GM19239 (cell line): ENCODE measurements at regions not wholly inside any gene's neighbourhood (a gene's known extent, or its start where the extent isn't known, plus 50 kb on each side); places are given as distances from the start of the nearest gene placed in this dataset.
"Not testable (repeated sequence)": the region's sequence is repeated elsewhere in the genome, so short reads cannot be mapped to it uniquely, and the experiment has no call there.

Source experiments
- DNase-seq: peaks from one replicate; pipeline ENCODE4 v3.0.0; 2011; ENCODE audit warnings: low spot score; ENCODE audit not compliant: insufficient read length
- FAIRE-seq: peaks from 2 replicates; lab custom pipeline; 2011; peaks lifted over from hg19 to GRCh38; lab: Jason Lieb, UNC

GRCh38 chr10:28190196-28190595, 112.7 kb downstream of the MPP7 start:
- FAIRE-seq (no peak), DNase-seq (no peak)

GRCh38 chr10:28188526-28188925, 114.3 kb downstream of the MPP7 start:
- no peak for DNase-seq
- no peak for FAIRE-seq

- DNase-seq: no peak
- FAIRE-seq: no peak
Measured at GRCh38 chr10:28186887-28187578, 115.8 kb downstream of the MPP7 start.

GRCh38 chr10:28186461-28186860, 116.4 kb downstream of the MPP7 start:
- DNase-seq: no peak
- no peak for FAIRE-seq

GRCh38 chr10:28184810-28185209, 118.1 kb downstream of the MPP7 start:
- FAIRE-seq: no peak
- no peak for DNase-seq

- FAIRE-seq (no peak), DNase-seq (no peak)
Measured at GRCh38 chr10:28181478-28182096, 121.3 kb downstream of the MPP7 start.

- FAIRE-seq (no peak), DNase-seq (no peak)
Measured at GRCh38 chr10:28180654-28181053, 122.2 kb downstream of the MPP7 start.

GRCh38 chr10:28179743-28180099, 123.1 kb downstream of the MPP7 start:
- FAIRE-seq: no peak
- DNase-seq: no peak

GRCh38 chr10:28179006-28179742, 123.7 kb downstream of the MPP7 start:
- peak; percentile 16 for DNase-seq
- FAIRE-seq: peak; percentile 79

GRCh38 chr10:28177944-28178637, 124.8 kb downstream of the MPP7 start:
- DNase-seq (no peak), FAIRE-seq (peak; percentile 51)

- DNase-seq, FAIRE-seq: not testable (repeated sequence)
Measured at GRCh38 chr10:28176498-28176897, 126.4 kb downstream of the MPP7 start.

GRCh38 chr10:28172223-28172610, 130.6 kb downstream of the MPP7 start:
- no peak for FAIRE-seq
- DNase-seq: no peak

- FAIRE-seq (no peak), DNase-seq (no peak)
Measured at GRCh38 chr10:28171468-28172222, 131.2 kb downstream of the MPP7 start.

GRCh38 chr10:28169525-28169924, 133.3 kb downstream of the MPP7 start:
- no peak for DNase-seq
- peak; percentile 48 for FAIRE-seq

GRCh38 chr10:28160866-28161405, 141.9 kb downstream of the MPP7 start:
- no peak for FAIRE-seq
- DNase-seq: no peak

GRCh38 chr10:28157379-28157778, 145.5 kb downstream of the MPP7 start:
- no peak for DNase-seq
- FAIRE-seq: no peak

GRCh38 chr10:28155726-28156125, 147.1 kb downstream of the MPP7 start:
- FAIRE-seq (no peak), DNase-seq (no peak)

GRCh38 chr10:28151636-28152035, 151.2 kb downstream of the MPP7 start:
- no peak for DNase-seq
- FAIRE-seq: no peak

GRCh38 chr10:28149746-28150145, 150.9 kb upstream of the ODAD2 start:
- FAIRE-seq (peak; percentile 8), DNase-seq (no peak)

- FAIRE-seq: no peak
- DNase-seq: no peak
Measured at GRCh38 chr10:28147706-28148105, 148.8 kb upstream of the ODAD2 start.
